ENCODE measurements at regions not wholly inside any gene's neighbourhood (a gene's known extent, or its start where the extent isn't known, plus 50 kb on each side); places are given as distances from the start of the nearest gene placed in this dataset.

DNA sequence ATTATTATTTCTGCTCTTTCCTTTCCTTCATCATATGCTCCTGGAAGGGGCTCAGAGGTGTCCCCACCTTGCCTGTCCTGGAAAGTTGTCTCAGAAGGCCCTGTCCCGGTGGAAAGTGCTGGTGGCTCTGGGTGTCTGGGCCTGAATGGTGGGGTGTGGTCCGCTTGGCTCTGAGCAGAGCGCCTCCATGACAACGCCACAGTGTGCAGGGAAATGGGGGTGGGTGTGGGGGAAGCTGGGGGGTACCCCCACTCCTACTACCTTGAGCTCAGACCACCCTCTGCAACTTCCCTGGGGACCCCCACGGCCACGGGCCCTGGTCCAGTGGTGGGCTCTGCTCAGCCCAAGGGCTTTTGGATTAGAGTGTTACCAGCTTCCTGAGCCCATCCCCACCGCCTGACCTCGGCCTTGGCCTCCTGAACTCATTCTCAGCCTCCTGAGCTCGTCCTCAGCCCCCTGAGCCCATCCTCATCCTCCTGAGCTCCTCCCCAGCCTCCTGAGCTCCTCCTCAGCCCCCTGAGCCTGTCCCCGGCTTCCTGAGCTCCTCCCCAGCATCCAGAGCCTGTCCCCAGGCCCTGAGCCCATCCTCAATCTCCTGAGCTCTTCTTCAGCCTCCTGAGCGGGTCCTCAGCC is 106.4 kb upstream of the FAM20C start:
- Histone ChIP-seq H3K27me3 (ENCODE audit: control insufficient read depth, insufficient read depth, low read length) (peaks cover 5% of the 10 kb centered on the region), H4K5ac (ENCODE audit: low read depth, low read length) (no peak overlapping the region; the same call in 1 of the 2 replicates), H3K79me1 (ENCODE audit: low read depth in 1 of 2, low read length in 2 of 2) (peaks cover 0 to 11% of the 10 kb centered on the region in 2 experiments; a peak in 2 of 4 replicates), H3K14ac (replicated peaks; ENCODE audit: low read depth, low read length) (peak overlapping the region; percentile 27), H3K4me2 (ENCODE audit: low read depth, low read length) (no peak overlapping the region), H3K9me3 (ENCODE audit: control insufficient read depth, insufficient read depth, low read length) (no peaks in the 10 kb centered on the region), H3K56ac (ENCODE audit: extremely low read depth, insufficient read depth, low read length) (no peak overlapping the region), H2AK5ac (ENCODE audit: low read depth, low read length) (peak overlapping the region; percentile 98), H3K4ac (ENCODE audit: low read depth, low read length) (peak overlapping the region; percentile 83), H2BK20ac (ENCODE audit: low read depth, low read length) (peak overlapping the region; percentile 83), H2AK9ac (replicated peaks; ENCODE audit: low read depth, low read length, poor library complexity) (peak overlapping the region; percentile 89), H2BK15ac (ENCODE audit: low read depth, low read length) (peak overlapping the region; percentile 81; the same call in 1 of the 3 replicates), H3K9me1 (ENCODE audit: insufficient read depth, low read length) (peaks cover 30% of the 10 kb centered on the region), H4K8ac (ENCODE audit: low read depth in 2 of 2, low read length in 2 of 2) (peak overlapping the region in 1 of 2 experiments; percentile 13; a peak in 1 of 4 replicates), H4K91ac (ENCODE audit: insufficient read depth, low read depth, low read length) (peak overlapping the region; percentile 80), H2BK5ac (ENCODE audit: low read depth, low read length, poor library complexity, severe bottlenecking) (peak overlapping the region; percentile 34), H2BK120ac (ENCODE audit: low read depth, low read length) (peak overlapping the region; percentile 98), H3K18ac (ENCODE audit: low read depth, low read length) (no peak overlapping the region), H3K4me3 (ENCODE audit: insufficient read depth, low read depth, low read length) (no peak overlapping the region), H4K20me1 (ENCODE audit: insufficient read depth, low read length) (no peaks in the 10 kb centered on the region), H3K4me1 (ENCODE audit: control insufficient read depth, insufficient read depth, low read length) (peaks cover 36% of the 10 kb centered on the region), H2AFZ (replicated peaks; ENCODE audit: low read length, poor library complexity) (peak overlapping the region; percentile 29), H3K9ac (ENCODE audit: low read depth, low read length) (no peak overlapping the region), H3K23ac (ENCODE audit: low read depth, low read length) (no peak overlapping the region), H3K27ac (ENCODE audit: insufficient read depth, low read length) (no peak overlapping the region), H3K36me3 (ENCODE audit: control insufficient read depth, insufficient read depth, low read length) (no peaks in the 10 kb centered on the region)
- WGBS, 2 experiments (ENCODE audit: extremely low coverage in 2 of 2, insufficient read length in 1 of 2), result 95% methylated on average over 4 of the region's 11 CpGs; no CpG with 5 or more reads in 1 of the 2 experiments
- DNase-seq (no peak), ATAC-seq (ENCODE audit: low read depth) (no peak)
- in situ Hi-C loops (cut with MboI; ENCODE audit: low sequenced_read_pairs) (no loop called here), dilution Hi-C loops (cut with HindIII; ENCODE audit: low sequenced_read_pairs, unreplicated experiment) (no loop called here), intact Hi-C loops (cut with micrococcal nuclease) (no loop called here)
- CTCF ChIA-PET, result no interaction called here
- TF ChIP-seq RCOR1 (IDR thresholded peaks at IDR 0.05; ENCODE audit: insufficient replicate concordance, low read length) (no peak), CHD1 (IDR thresholded peaks at IDR 0.05; ENCODE audit: low read depth, low read length) (no peak), FOS (IDR thresholded peaks at IDR 0.05; ENCODE audit: low read depth, low read length) (no peak), MAFK (IDR thresholded peaks at IDR 0.05; ENCODE audit: low read depth, low read length) (no peak), CEBPB (IDR thresholded peaks at IDR 0.05; ENCODE audit: low read depth, low read length) (no peak), RAD21 (IDR thresholded peaks at IDR 0.05; ENCODE audit: low read length) (no peak), MXI1 (IDR thresholded peaks at IDR 0.05; ENCODE audit: borderline replicate concordance, low read depth, low read length) (no peak), RFX5 (IDR thresholded peaks at IDR 0.05; ENCODE audit: low read depth, low read length) (no peak), MAZ (IDR thresholded peaks at IDR 0.05; ENCODE audit: borderline replicate concordance, low read depth, low read length) (no peak), NFE2L2 (IDR thresholded peaks at IDR 0.05; ENCODE audit: low read depth, low read length) (no peak)
- TF ChIP-seq, protein P1, sequence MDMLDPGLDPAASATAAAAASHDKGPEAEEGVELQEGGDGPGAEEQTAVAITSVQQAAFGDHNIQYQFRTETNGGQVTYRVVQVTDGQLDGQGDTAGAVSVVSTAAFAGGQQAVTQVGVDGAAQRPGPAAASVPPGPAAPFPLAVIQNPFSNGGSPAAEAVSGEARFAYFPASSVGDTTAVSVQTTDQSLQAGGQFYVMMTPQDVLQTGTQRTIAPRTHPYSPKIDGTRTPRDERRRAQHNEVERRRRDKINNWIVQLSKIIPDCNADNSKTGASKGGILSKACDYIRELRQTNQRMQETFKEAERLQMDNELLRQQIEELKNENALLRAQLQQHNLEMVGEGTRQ (IDR thresholded peaks at IDR 0.05; ENCODE audit: low read depth, low read length), result no peak
- TF ChIP-seq, protein P2, sequence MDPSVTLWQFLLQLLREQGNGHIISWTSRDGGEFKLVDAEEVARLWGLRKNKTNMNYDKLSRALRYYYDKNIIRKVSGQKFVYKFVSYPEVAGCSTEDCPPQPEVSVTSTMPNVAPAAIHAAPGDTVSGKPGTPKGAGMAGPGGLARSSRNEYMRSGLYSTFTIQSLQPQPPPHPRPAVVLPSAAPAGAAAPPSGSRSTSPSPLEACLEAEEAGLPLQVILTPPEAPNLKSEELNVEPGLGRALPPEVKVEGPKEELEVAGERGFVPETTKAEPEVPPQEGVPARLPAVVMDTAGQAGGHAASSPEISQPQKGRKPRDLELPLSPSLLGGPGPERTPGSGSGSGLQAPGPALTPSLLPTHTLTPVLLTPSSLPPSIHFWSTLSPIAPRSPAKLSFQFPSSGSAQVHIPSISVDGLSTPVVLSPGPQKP (IDR thresholded peaks at IDR 0.05; ENCODE audit: borderline replicate concordance, low read depth, low read length), result no peak
- POLR2A ChIA-PET (ENCODE audit: unreplicated experiment), result no interaction called here
- no TSS peak for BruUV-seq (replicated peaks)

Measured in IMR-90 (cell line).